ENCODE measurements at regions not wholly inside any gene's neighbourhood (a gene's known extent, or its start where the extent isn't known, plus 50 kb on each side); places are given as distances from the start of the nearest gene placed in this dataset.

- intact Hi-C loops (cut with micrococcal nuclease) = no loop called here
Observed at GRCh38 chr11:20250644-20251247, 90.5 kb upstream of the DBX1 start.

GRCh38 chr11:20249796-20250195 is 89.5 kb upstream of the DBX1 start:
- intact Hi-C loops (cut with micrococcal nuclease) = no loop called here

- intact Hi-C loops (cut with micrococcal nuclease) = no loop called here
Observed at GRCh38 chr11:20249378-20249777, 89.1 kb upstream of the DBX1 start.

- intact Hi-C loops (cut with micrococcal nuclease) = no loop called here
Observed at GRCh38 chr11:20248871-20249270, 88.6 kb upstream of the DBX1 start.

GRCh38 chr11:20248121-20248772 is 88.0 kb upstream of the DBX1 start:
- intact Hi-C loops (cut with micrococcal nuclease) = no loop called here

GRCh38 chr11:20247591-20248007 is 87.3 kb upstream of the DBX1 start:
- intact Hi-C loops (cut with micrococcal nuclease) = no loop called here

GRCh38 chr11:20243974-20244373 is 83.7 kb upstream of the DBX1 start:
- intact Hi-C loops (cut with micrococcal nuclease) = loop anchor here (2.0 kb wide), 1 partner anchor 111 kb away; no protein-coding TSS in a partner anchor

GRCh38 chr11:20238712-20239111 is 78.4 kb upstream of the DBX1 start:
- intact Hi-C loops (cut with micrococcal nuclease) = no loop called here

- intact Hi-C loops (cut with micrococcal nuclease) = no loop called here
Observed at GRCh38 chr11:20235164-20235563, 74.9 kb upstream of the DBX1 start.

- intact Hi-C loops (cut with micrococcal nuclease) = no loop called here
Observed at GRCh38 chr11:20227631-20228030, 67.4 kb upstream of the DBX1 start.

- intact Hi-C loops (cut with micrococcal nuclease) = no loop called here
Observed at GRCh38 chr11:20226933-20227332, 66.7 kb upstream of the DBX1 start.

- intact Hi-C loops (cut with micrococcal nuclease) = no loop called here
Observed at GRCh38 chr11:20221566-20221965, 61.3 kb upstream of the DBX1 start.

GRCh38 chr11:20213790-20214189 is 53.5 kb upstream of the DBX1 start:
- intact Hi-C loops (cut with micrococcal nuclease) = no loop called here

- intact Hi-C loops (cut with micrococcal nuclease) = no loop called here
Observed at GRCh38 chr11:20211691-20212090, 51.4 kb upstream of the DBX1 start.

All from T-helper 1 cell treated with Interleukin-12 subunit alpha and Interleukin-12 subunit beta and Interleukin-4 antibody, amounts not matched to agents 30 ng/mL and 1 ng/mL, for 36 hours (primary cell).